ENCODE measurements at regions not wholly inside any gene's neighbourhood (a gene's known extent, or its start where the extent isn't known, plus 50 kb on each side); places are given as distances from the start of the nearest gene placed in this dataset.

- Histone ChIP-seq H3K4me3 (ENCODE audit: low read length, poor library complexity, severe bottlenecking) (no peak overlapping the region), H3K4me2 (ENCODE audit: low read depth, low read length, poor library complexity, severe bottlenecking) (no peak overlapping the region), H3K9ac (ENCODE audit: low read depth, low read length, poor library complexity, severe bottlenecking) (no peak overlapping the region), H3K79me2 (ENCODE audit: insufficient read depth, low read length) (no peaks in the 10 kb centered on the region), H3K9me2 (replicated peaks; ENCODE audit: low read depth, low read length) (no peaks in the 10 kb centered on the region), H3K27me3 (ENCODE audit: insufficient read depth, low read length, poor library complexity, severe bottlenecking) (no peaks in the 10 kb centered on the region), H3K9me3 (ENCODE audit: insufficient read depth, low read depth, low read length) (no peaks in the 10 kb centered on the region), H2AFZ (ENCODE audit: low read length) (no peak overlapping the region), H3K4me1 (ENCODE audit: insufficient read depth, low read length, poor library complexity, severe bottlenecking) (no peaks in the 10 kb centered on the region), H3K36me3 (ENCODE audit: insufficient read depth, low read length) (no peaks in the 10 kb centered on the region), H4K20me1 (ENCODE audit: insufficient read depth, low read length, poor library complexity, severe bottlenecking) (no peaks in the 10 kb centered on the region), H3F3A (ENCODE audit: low read depth) (no peaks in the 10 kb centered on the region)
- TF ChIP-seq CTCF (conservative IDR thresholded peaks at IDR 0.05; ENCODE audit: low read length) (no peak), EZH2phosphoT487 (IDR thresholded peaks at IDR 0.05; ENCODE audit: borderline replicate concordance) (no peak)
Observed at GRCh38 chr13:62250501-62251201, 835.0 kb upstream of the PCDH20 start.

GRCh38 chr13:62246581-62246980, 830.9 kb upstream of the PCDH20 start:
- no peaks in the 10 kb centered on the region for H4K20me1 ChIP-seq (ENCODE audit: insufficient read depth, low read length, poor library complexity, severe bottlenecking)
- H3K27me3 ChIP-seq (ENCODE audit: insufficient read depth, low read length, poor library complexity, severe bottlenecking) = no peaks in the 10 kb centered on the region
- H2AFZ ChIP-seq (ENCODE audit: low read length) = no peak overlapping the region
- no peaks in the 10 kb centered on the region for H3K9me2 ChIP-seq (replicated peaks; ENCODE audit: low read depth, low read length)
- no peak overlapping the region for H3K9ac ChIP-seq (ENCODE audit: low read depth, low read length, poor library complexity, severe bottlenecking)
- H3K36me3 ChIP-seq (ENCODE audit: insufficient read depth, low read length) = no peaks in the 10 kb centered on the region
- H3K79me2 ChIP-seq (ENCODE audit: insufficient read depth, low read length) = no peaks in the 10 kb centered on the region
- H3K4me2 ChIP-seq (ENCODE audit: low read depth, low read length, poor library complexity, severe bottlenecking) = no peak overlapping the region
- no peaks in the 10 kb centered on the region for H3F3A ChIP-seq (ENCODE audit: low read depth)
- H3K4me1 ChIP-seq (ENCODE audit: insufficient read depth, low read length, poor library complexity, severe bottlenecking) = no peaks in the 10 kb centered on the region
- H3K4me3 ChIP-seq (ENCODE audit: low read length, poor library complexity, severe bottlenecking) = no peak overlapping the region
- TF ChIP-seq EZH2phosphoT487 (IDR thresholded peaks at IDR 0.05; ENCODE audit: borderline replicate concordance) (no peak), CTCF (conservative IDR thresholded peaks at IDR 0.05; ENCODE audit: low read length) (no peak)
- no peaks in the 10 kb centered on the region for H3K9me3 ChIP-seq (ENCODE audit: insufficient read depth, low read depth, low read length)

GRCh38 chr13:62243106-62243505, 827.5 kb upstream of the PCDH20 start:
- no peaks in the 10 kb centered on the region for H3K36me3 ChIP-seq (ENCODE audit: insufficient read depth, low read length)
- no peak overlapping the region for H3K4me3 ChIP-seq (ENCODE audit: low read length, poor library complexity, severe bottlenecking)
- H3K9ac ChIP-seq (ENCODE audit: low read depth, low read length, poor library complexity, severe bottlenecking) = no peak overlapping the region
- no peaks in the 10 kb centered on the region for H3K9me3 ChIP-seq (ENCODE audit: insufficient read depth, low read depth, low read length)
- no peaks in the 10 kb centered on the region for H4K20me1 ChIP-seq (ENCODE audit: insufficient read depth, low read length, poor library complexity, severe bottlenecking)
- H3K27me3 ChIP-seq (ENCODE audit: insufficient read depth, low read length, poor library complexity, severe bottlenecking) = no peaks in the 10 kb centered on the region
- no peak overlapping the region for H2AFZ ChIP-seq (ENCODE audit: low read length)
- H3K4me1 ChIP-seq (ENCODE audit: insufficient read depth, low read length, poor library complexity, severe bottlenecking) = no peaks in the 10 kb centered on the region
- no peaks in the 10 kb centered on the region for H3K79me2 ChIP-seq (ENCODE audit: insufficient read depth, low read length)
- TF ChIP-seq EZH2phosphoT487 (IDR thresholded peaks at IDR 0.05; ENCODE audit: borderline replicate concordance) = no peak
- no peak for TF ChIP-seq CTCF (conservative IDR thresholded peaks at IDR 0.05; ENCODE audit: low read length)
- H3F3A ChIP-seq (ENCODE audit: low read depth) = no peaks in the 10 kb centered on the region
- no peak overlapping the region for H3K4me2 ChIP-seq (ENCODE audit: low read depth, low read length, poor library complexity, severe bottlenecking)
- H3K9me2 ChIP-seq (replicated peaks; ENCODE audit: low read depth, low read length) = no peaks in the 10 kb centered on the region

Measured in Loucy (cell line).